HG03175 (cell line): ENCODE measurements at regions not wholly inside any gene's neighbourhood (a gene's known extent, or its start where the extent isn't known, plus 50 kb on each side); places are given as distances from the start of the nearest gene placed in this dataset.
"Not testable (repeated sequence)": the region's sequence is repeated elsewhere in the genome, so short reads cannot be mapped to it uniquely, and the experiment has no call there.

Experiments used
- ATAC-seq: cut with Tn5 transposase; IDR thresholded peaks from one replicate; pipeline ENCODE4 v1.9.1; 2021; ENCODE audit warnings: mild to moderate bottlenecking, moderate library complexity; ENCODE audit not compliant: unreplicated experiment

DNA sequence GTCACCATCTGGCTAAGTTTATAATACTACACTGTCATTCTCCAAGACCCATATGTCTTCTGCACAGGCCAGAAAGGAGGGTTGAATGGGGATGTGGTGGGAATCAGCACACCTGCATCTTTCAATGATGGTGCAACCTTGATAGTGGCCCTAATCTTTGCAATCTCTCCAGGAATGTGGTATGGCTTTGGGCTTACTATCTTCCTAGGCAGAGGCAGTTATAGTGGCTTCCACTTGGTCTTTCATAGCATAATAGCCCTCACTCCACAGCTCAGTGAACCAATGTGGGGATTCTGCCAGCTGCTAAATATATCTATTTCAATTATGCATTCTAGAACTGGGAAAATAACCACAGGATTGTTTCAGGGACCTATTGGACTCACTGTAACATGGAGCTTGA, 61.8 kb upstream of the ATP2B1 start:
- no peak for ATAC-seq

DNA sequence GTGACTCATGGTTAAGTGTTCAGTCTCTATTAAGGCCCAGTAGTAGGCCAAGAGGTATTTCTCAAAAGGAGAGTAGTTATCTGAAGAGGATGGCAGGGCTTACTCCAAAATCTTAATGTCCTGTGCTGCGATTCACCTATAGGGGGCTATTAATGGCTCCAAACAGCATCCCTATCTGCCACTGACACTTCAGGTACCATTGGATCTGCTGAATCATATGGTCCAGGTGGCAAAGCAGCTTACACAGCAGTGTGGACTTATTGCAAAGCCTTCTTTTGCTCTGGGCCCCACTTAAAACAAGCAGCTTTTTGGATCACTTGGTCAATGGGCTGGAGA, 60.8 kb upstream of the ATP2B1 start:
- ATAC-seq, result no peak

DNA sequence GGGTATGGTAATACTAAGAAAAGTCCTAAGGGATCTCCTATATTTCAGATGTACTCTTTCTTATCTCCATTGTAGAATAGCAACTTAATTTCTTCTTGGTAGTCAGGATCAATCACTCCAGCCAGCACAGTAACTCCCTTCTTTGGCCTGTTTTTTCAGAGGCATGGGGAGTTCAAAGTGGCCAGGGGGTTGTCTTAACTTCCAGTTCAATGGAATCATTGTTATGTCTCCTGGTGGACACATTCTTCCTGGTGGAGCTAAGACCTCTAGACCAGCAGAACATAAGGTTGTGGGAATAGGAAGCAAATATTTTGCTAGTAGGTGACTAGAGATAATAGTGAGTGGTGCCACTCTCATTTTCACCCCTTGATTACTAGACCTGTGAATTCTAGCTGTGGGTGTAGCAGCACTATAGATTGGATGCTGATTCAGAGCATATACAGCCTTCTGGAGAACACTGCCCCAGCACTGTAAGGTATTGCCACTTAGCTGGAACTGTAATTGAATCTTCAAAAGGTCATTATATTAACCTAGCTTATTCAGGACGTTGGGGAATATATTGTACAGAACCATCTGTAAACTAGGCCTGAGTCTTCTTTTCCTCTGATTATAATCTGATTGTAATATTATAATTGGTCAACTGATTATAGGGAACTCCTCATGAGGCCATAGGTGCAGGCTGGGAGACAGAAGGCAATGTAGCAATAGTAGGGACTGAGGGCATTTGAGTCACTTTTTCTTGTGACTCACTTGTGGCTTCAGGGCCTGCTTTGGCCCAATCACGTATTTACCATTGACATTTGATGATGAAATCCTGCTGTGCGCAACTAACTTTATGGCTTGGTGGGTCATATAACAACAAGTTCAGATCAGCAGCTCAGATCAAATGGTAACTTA, 60.2 kb upstream of the ATP2B1 start:
- no peak for ATAC-seq

DNA sequence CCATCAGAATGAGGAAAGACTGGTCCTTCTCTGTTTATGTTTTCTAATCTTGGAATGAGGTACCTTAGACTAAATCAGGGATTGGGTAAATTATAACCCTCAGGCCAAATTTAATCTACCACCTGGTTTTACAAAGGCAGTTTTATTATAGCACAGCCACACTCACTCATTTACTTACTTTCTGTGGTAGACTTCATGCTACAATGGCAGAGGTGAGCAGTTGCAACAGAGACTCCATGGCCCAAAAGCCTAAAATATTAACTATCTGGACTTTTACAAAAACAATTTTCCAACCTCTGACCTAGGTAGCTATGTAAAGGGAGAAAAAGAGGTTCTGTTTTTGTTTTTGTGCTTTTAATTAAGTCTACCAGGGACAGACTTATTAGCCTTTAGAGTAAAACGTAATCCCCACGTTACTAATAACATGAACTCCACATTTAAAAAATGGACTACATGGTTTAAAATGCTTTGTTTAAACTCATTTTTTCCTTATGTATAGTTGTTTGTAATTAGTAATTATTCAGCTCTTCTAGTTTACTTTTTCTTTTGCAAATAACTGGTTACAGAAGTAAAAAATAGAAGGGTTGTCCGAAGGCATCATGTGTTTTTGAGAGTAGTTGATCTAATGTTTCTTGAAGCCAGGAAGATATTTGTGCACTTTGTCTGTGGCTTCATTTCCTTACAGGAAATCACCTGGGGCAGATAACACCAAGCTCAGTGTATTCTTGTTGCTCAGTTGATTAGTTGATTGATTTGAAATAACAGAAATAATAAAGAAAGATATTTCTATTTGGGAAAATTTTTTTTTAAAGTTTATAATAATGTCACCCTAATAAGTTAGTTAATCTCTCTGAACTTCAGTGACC, 57.6 kb upstream of the ATP2B1 start:
- ATAC-seq, result peak; percentile 66

DNA sequence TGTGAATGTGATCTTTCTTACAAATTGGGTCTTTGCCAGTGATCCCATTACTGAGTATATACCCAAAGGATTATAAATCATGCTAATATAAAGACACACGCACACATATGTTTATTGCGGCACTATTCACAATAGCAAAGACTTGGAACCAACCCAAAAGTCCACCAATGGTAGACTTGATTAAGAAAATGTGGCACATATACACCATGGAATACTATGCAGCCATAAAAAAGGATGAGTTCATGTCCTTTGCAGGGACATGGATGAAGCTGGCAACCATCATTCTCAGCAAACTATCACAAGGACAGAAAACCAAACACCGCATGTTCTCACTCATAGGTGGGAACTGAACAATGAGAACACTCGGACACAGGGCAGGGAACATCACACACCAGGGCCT, 55.5 kb upstream of the ATP2B1 start:
- ATAC-seq, result not testable (repeated sequence)

DNA sequence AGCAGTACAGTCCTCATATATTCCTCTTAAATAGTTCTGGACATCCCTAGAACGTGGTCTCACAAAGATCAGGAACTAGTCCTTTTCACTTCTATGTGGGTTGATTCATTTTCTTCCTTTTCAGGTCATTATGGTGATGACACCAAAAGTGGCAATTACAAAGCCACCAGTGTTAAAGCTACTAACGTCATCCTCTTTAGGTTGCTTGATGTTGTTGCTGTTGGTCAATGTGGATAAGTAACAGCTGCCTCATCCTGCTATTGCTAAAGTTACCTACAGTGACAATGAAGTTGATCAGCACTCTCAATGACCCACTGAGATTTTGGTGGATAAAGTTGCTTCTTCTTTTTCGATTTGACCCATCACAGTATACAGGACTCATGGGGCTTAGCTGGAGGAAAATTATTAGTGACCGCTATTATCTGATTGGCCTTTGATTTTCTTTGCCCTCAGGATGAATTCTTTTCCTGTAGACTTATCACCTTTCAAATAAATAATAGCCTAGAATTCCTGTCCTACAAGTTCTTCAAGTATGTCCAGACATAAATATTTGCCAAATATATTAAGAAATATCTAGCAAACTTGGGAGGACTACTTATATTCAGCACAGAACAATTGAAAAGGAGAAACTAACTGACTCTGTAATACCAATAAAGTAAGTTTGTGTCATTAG, 54.0 kb upstream of the ATP2B1 start:
- ATAC-seq, result peak; percentile 63

DNA sequence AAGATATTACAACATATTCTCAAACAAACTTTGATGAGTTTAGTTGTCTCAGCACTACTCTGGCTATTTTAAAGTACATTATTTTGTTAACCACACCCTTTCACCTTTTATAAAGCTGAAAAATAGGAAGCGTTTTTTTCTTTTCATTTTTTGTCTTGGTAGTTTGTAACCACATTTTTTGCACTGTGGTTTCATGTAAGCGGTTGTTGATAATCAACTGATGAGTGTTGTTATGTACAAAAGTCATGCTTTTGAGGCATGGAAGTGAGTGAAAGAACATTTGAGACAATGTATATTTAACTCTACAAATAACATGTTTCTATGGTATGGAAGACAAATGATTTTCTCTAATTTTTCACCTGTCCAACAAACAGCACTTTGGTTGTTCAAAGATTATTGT, 52.1 kb upstream of the ATP2B1 start:
- peak; percentile 32 for ATAC-seq
